H1 (cell line): ENCODE measurements at regions not wholly inside any gene's neighbourhood (a gene's known extent, or its start where the extent isn't known, plus 50 kb on each side); places are given as distances from the start of the nearest gene placed in this dataset.

Source experiments
- CHD2 ChIP-seq: IDR thresholded peaks from 2 replicates; pipeline ENCODE4 v1.6.1; 2012; ENCODE audit warnings: low read length, improper control_type of control experiment
- JUN ChIP-seq: IDR thresholded peaks from 2 replicates; pipeline ENCODE4 v1.6.1; 2011; ENCODE audit warnings: low read depth, mild to moderate bottlenecking, improper control_type of control experiment, low read length
- RBBP5 ChIP-seq: IDR thresholded peaks from 2 replicates; pipeline ENCODE4 v1.7.1; 2012; ENCODE audit warnings: low read depth, mild to moderate bottlenecking, inconsistent platforms, low read length, moderate library complexity, borderline replicate concordance
- SP1 ChIP-seq: IDR thresholded peaks from 2 replicates; pipeline ENCODE4 v1.6.1; 2011; ENCODE audit warnings: low read depth, low read length
- TAF1 ChIP-seq: IDR thresholded peaks from 2 replicates; pipeline ENCODE4 v1.6.1; 2011; ENCODE audit warnings: mild to moderate bottlenecking, low read depth, low read length
- TCF12 ChIP-seq: IDR thresholded peaks from 2 replicates; pipeline ENCODE4 v1.6.1; 2011; ENCODE audit warnings: low read depth, mild to moderate bottlenecking, low read length
- TF ChIP-seq, protein P1 (sequence below): fragments of 300-600 bp; sonication (generic); IDR thresholded peaks from 2 replicates; pipeline ENCODE4 v1.7.1; 2012; ENCODE audit warnings: low read length, moderate library complexity, mild to moderate bottlenecking, inconsistent platforms; ENCODE audit not compliant: insufficient replicate concordance
- TF ChIP-seq, protein P2 (sequence below), 3 experiments: IDR thresholded peaks; 1 replicate in 2 of 3; 2 replicates in 1 of 3; pipeline versions ENCODE4 v1.5.1 to v1.6.1; 2011; ENCODE audit warnings: low read length in 3 of 3, mild to moderate bottlenecking in 3 of 3, inconsistent platforms in 2 of 3, low read depth in 1 of 3, moderate library complexity in 1 of 3; ENCODE audit not compliant: insufficient read depth in 1 of 3; ENCODE audit errors: control extremely low read depth in 1 of 3

DNA sequence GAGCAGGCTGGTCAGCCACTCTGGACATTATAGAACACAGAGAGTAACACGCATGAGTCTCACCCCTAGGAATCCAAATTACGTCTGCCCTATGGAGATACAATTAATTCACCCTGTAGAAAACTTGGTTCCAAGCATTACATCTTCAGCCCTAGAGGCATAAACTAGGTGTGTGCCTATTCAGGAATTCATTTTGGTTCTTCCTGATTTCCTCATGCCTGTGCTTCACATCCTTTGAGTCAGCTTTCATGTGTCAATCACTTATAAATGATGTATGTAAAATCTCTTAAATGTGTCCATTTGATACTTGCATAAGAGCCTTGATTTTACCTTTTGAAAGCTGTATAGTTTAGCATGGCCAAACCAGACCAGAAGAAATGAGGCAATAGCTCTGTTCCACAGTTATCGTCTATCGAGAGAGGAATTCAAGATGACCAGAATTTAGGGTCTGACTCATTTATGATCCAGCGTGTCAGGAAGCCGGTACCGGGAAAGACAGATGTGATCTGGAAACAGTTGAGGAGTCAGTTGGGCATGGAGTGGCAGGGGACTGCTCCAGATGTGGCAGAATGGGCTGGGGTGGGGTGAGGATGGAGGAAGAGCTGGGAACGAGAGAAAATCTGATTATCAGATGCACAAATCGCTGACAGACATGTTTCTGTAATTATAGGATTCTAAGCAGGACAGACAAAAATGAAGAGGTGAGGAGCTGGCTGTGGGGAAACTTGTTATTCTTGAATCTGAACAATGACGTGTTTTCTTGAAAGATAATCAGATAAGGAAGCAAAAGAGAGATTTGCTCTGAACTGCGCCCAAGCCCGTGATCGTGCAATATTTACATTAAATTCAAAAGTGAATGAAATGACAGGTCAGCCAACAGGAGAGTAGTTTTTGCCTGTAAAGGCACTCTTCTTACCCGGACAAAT lies 76.7 kb downstream of the C16orf95 start (continued):
- TF ChIP-seq, protein P1, sequence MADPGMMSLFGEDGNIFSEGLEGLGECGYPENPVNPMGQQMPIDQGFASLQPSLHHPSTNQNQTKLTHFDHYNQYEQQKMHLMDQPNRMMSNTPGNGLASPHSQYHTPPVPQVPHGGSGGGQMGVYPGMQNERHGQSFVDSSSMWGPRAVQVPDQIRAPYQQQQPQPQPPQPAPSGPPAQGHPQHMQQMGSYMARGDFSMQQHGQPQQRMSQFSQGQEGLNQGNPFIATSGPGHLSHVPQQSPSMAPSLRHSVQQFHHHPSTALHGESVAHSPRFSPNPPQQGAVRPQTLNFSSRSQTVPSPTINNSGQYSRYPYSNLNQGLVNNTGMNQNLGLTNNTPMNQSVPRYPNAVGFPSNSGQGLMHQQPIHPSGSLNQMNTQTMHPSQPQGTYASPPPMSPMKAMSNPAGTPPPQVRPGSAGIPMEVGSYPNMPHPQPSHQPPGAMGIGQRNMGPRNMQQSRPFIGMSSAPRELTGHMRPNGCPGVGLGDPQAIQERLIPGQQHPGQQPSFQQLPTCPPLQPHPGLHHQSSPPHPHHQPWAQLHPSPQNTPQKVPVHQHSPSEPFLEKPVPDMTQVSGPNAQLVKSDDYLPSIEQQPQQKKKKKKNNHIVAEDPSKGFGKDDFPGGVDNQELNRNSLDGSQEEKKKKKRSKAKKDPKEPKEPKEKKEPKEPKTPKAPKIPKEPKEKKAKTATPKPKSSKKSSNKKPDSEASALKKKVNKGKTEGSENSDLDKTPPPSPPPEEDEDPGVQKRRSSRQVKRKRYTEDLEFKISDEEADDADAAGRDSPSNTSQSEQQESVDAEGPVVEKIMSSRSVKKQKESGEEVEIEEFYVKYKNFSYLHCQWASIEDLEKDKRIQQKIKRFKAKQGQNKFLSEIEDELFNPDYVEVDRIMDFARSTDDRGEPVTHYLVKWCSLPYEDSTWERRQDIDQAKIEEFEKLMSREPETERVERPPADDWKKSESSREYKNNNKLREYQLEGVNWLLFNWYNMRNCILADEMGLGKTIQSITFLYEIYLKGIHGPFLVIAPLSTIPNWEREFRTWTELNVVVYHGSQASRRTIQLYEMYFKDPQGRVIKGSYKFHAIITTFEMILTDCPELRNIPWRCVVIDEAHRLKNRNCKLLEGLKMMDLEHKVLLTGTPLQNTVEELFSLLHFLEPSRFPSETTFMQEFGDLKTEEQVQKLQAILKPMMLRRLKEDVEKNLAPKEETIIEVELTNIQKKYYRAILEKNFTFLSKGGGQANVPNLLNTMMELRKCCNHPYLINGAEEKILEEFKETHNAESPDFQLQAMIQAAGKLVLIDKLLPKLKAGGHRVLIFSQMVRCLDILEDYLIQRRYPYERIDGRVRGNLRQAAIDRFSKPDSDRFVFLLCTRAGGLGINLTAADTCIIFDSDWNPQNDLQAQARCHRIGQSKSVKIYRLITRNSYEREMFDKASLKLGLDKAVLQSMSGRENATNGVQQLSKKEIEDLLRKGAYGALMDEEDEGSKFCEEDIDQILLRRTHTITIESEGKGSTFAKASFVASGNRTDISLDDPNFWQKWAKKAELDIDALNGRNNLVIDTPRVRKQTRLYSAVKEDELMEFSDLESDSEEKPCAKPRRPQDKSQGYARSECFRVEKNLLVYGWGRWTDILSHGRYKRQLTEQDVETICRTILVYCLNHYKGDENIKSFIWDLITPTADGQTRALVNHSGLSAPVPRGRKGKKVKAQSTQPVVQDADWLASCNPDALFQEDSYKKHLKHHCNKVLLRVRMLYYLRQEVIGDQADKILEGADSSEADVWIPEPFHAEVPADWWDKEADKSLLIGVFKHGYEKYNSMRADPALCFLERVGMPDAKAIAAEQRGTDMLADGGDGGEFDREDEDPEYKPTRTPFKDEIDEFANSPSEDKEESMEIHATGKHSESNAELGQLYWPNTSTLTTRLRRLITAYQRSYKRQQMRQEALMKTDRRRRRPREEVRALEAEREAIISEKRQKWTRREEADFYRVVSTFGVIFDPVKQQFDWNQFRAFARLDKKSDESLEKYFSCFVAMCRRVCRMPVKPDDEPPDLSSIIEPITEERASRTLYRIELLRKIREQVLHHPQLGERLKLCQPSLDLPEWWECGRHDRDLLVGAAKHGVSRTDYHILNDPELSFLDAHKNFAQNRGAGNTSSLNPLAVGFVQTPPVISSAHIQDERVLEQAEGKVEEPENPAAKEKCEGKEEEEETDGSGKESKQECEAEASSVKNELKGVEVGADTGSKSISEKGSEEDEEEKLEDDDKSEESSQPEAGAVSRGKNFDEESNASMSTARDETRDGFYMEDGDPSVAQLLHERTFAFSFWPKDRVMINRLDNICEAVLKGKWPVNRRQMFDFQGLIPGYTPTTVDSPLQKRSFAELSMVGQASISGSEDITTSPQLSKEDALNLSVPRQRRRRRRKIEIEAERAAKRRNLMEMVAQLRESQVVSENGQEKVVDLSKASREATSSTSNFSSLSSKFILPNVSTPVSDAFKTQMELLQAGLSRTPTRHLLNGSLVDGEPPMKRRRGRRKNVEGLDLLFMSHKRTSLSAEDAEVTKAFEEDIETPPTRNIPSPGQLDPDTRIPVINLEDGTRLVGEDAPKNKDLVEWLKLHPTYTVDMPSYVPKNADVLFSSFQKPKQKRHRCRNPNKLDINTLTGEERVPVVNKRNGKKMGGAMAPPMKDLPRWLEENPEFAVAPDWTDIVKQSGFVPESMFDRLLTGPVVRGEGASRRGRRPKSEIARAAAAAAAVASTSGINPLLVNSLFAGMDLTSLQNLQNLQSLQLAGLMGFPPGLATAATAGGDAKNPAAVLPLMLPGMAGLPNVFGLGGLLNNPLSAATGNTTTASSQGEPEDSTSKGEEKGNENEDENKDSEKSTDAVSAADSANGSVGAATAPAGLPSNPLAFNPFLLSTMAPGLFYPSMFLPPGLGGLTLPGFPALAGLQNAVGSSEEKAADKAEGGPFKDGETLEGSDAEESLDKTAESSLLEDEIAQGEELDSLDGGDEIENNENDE, result no peak
- TF ChIP-seq, protein P2, sequence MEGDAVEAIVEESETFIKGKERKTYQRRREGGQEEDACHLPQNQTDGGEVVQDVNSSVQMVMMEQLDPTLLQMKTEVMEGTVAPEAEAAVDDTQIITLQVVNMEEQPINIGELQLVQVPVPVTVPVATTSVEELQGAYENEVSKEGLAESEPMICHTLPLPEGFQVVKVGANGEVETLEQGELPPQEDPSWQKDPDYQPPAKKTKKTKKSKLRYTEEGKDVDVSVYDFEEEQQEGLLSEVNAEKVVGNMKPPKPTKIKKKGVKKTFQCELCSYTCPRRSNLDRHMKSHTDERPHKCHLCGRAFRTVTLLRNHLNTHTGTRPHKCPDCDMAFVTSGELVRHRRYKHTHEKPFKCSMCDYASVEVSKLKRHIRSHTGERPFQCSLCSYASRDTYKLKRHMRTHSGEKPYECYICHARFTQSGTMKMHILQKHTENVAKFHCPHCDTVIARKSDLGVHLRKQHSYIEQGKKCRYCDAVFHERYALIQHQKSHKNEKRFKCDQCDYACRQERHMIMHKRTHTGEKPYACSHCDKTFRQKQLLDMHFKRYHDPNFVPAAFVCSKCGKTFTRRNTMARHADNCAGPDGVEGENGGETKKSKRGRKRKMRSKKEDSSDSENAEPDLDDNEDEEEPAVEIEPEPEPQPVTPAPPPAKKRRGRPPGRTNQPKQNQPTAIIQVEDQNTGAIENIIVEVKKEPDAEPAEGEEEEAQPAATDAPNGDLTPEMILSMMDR (IDR thresholded peaks at IDR 0.05; ENCODE audit: control extremely low read depth in 1 of 3, insufficient read depth in 1 of 3, low read depth in 1 of 3, low read length in 3 of 3), result no peak
- no peak for TF ChIP-seq RBBP5
- TF ChIP-seq JUN, result no peak
- TF ChIP-seq TCF12, result no peak
- TF ChIP-seq TAF1, result no peak
- TF ChIP-seq SP1, result no peak
- TF ChIP-seq CHD2, result no peak
